ENCODE measurements at regions not wholly inside any gene's neighbourhood (a gene's known extent, or its start where the extent isn't known, plus 50 kb on each side); places are given as distances from the start of the nearest gene placed in this dataset.

- H4K20me1 ChIP-seq (ENCODE audit: insufficient read depth, low read length), result no peaks in the 10 kb centered on the region
These were observed 1239.2 kb downstream of the ROBO2 start for GRCh38 chr3:78279091-78279490.

DNA sequence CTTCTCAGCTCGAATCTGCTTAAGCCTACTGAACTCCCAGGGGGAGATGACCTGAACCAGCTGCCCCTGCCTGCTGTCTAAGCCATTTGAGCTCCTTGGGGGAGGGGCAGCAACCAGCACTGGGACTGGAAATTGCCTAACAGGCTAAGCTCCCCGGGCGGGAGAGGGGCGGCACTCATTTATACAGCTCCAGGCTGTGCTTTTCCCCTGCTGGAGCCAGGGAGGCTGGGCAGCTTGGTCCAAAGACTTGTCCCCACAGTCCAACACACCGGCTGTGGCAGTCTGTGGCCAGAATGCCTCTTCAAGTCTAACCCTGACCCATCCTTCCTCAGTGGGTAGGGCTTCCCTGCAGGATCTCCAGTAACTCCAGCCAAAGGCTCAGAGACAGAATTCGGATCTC lies 1241.5 kb downstream of the ROBO2 start:
- no peaks in the 10 kb centered on the region for H3K36me3 ChIP-seq (ENCODE audit: insufficient read depth, low read length)
- peaks cover 6% of the 10 kb centered on the region for H3K9me3 ChIP-seq (ENCODE audit: low read depth, low read length)
- H2AFZ ChIP-seq (ENCODE audit: low read length), result no peak overlapping the region
- H3K79me2 ChIP-seq (ENCODE audit: insufficient read depth, low read length), result no peaks in the 10 kb centered on the region
- no peaks in the 10 kb centered on the region for H3K27me3 ChIP-seq (ENCODE audit: insufficient read depth, low read length)
- no peak overlapping the region for H3K4me2 ChIP-seq (ENCODE audit: insufficient read depth, low read length)
- H4K20me1 ChIP-seq (ENCODE audit: insufficient read depth, low read length), result no peaks in the 10 kb centered on the region
- no peak overlapping the region for H3K4me3 ChIP-seq (ENCODE audit: insufficient read depth, low read length)
- no peak overlapping the region for H3K27ac ChIP-seq (ENCODE audit: low read depth, low read length)
- no peak for DNase-seq (ENCODE audit: insufficient read length, low spot score, missing footprints)
- TF ChIP-seq, protein P1, sequence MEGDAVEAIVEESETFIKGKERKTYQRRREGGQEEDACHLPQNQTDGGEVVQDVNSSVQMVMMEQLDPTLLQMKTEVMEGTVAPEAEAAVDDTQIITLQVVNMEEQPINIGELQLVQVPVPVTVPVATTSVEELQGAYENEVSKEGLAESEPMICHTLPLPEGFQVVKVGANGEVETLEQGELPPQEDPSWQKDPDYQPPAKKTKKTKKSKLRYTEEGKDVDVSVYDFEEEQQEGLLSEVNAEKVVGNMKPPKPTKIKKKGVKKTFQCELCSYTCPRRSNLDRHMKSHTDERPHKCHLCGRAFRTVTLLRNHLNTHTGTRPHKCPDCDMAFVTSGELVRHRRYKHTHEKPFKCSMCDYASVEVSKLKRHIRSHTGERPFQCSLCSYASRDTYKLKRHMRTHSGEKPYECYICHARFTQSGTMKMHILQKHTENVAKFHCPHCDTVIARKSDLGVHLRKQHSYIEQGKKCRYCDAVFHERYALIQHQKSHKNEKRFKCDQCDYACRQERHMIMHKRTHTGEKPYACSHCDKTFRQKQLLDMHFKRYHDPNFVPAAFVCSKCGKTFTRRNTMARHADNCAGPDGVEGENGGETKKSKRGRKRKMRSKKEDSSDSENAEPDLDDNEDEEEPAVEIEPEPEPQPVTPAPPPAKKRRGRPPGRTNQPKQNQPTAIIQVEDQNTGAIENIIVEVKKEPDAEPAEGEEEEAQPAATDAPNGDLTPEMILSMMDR (IDR thresholded peaks at IDR 0.05; ENCODE audit: extremely low read depth, low read depth, low read length), result no peak
- H3K4me1 ChIP-seq (ENCODE audit: insufficient read depth, low read length), result no peaks in the 10 kb centered on the region

More at GRCh38 chr3:78279091-78279490, 1239.2 kb downstream of the ROBO2 start:
- Histone ChIP-seq H3K4me2 (ENCODE audit: insufficient read depth, low read length) (no peak overlapping the region), H3K36me3 (ENCODE audit: insufficient read depth, low read length) (no peaks in the 10 kb centered on the region), H3K4me3 (ENCODE audit: insufficient read depth, low read length) (no peak overlapping the region), H3K27me3 (ENCODE audit: insufficient read depth, low read length) (no peaks in the 10 kb centered on the region), H2AFZ (ENCODE audit: low read length) (no peak overlapping the region), H3K9me3 (ENCODE audit: low read depth, low read length) (peaks cover 2% of the 10 kb centered on the region), H3K79me2 (ENCODE audit: insufficient read depth, low read length) (no peaks in the 10 kb centered on the region), H3K27ac (ENCODE audit: low read depth, low read length) (no peak overlapping the region), H3K4me1 (ENCODE audit: insufficient read depth, low read length) (no peaks in the 10 kb centered on the region)
- DNase-seq (ENCODE audit: insufficient read length, low spot score, missing footprints), result no peak
- TF ChIP-seq, protein P1 (IDR thresholded peaks at IDR 0.05; ENCODE audit: extremely low read depth, low read depth, low read length), result no peak

DNA sequence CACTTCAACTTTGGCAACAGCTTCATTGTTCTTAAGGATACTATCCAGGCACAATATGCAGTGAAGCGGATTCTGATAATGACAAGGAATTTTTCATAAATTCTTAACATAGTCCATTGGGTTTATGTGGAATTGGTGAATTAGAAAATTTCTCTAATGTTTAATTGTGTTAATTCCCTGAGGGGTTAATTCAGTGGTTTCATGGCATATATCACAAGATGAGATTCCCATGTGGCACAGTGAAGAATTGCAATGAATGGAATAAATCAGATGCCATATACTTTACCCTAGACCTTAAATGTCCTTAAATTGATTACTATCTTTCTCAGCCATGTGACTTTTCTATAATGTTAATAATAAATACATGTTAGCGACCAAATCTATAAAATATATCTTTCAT lies 1244.1 kb downstream of the ROBO2 start:
- H3K36me3 ChIP-seq (ENCODE audit: insufficient read depth, low read length), result no peaks in the 10 kb centered on the region
- H3K79me2 ChIP-seq (ENCODE audit: insufficient read depth, low read length), result no peaks in the 10 kb centered on the region
- peaks cover 6% of the 10 kb centered on the region for H3K9me3 ChIP-seq (ENCODE audit: low read depth, low read length)
- no peak overlapping the region for H3K4me3 ChIP-seq (ENCODE audit: insufficient read depth, low read length)
- H3K4me2 ChIP-seq (ENCODE audit: insufficient read depth, low read length), result no peak overlapping the region
- no peak for DNase-seq (ENCODE audit: insufficient read length, low spot score, missing footprints)
- H2AFZ ChIP-seq (ENCODE audit: low read length), result no peak overlapping the region
- H4K20me1 ChIP-seq (ENCODE audit: insufficient read depth, low read length), result no peaks in the 10 kb centered on the region
- no peaks in the 10 kb centered on the region for H3K27me3 ChIP-seq (ENCODE audit: insufficient read depth, low read length)
- H3K27ac ChIP-seq (ENCODE audit: low read depth, low read length), result no peak overlapping the region
- no peaks in the 10 kb centered on the region for H3K4me1 ChIP-seq (ENCODE audit: insufficient read depth, low read length)
- TF ChIP-seq, protein P1 (IDR thresholded peaks at IDR 0.05; ENCODE audit: extremely low read depth, low read depth, low read length), result no peak

GRCh38 chr3:78285032-78285728 lies 1245.3 kb downstream of the ROBO2 start:
- Histone ChIP-seq H3K79me2 (ENCODE audit: insufficient read depth, low read length) (no peaks in the 10 kb centered on the region), H4K20me1 (ENCODE audit: insufficient read depth, low read length) (no peaks in the 10 kb centered on the region), H3K4me3 (ENCODE audit: insufficient read depth, low read length) (no peak overlapping the region), H3K27me3 (ENCODE audit: insufficient read depth, low read length) (no peaks in the 10 kb centered on the region), H3K9me3 (ENCODE audit: low read depth, low read length) (peaks cover 6% of the 10 kb centered on the region), H3K4me2 (ENCODE audit: insufficient read depth, low read length) (no peak overlapping the region), H2AFZ (ENCODE audit: low read length) (no peak overlapping the region), H3K4me1 (ENCODE audit: insufficient read depth, low read length) (no peaks in the 10 kb centered on the region), H3K36me3 (ENCODE audit: insufficient read depth, low read length) (no peaks in the 10 kb centered on the region), H3K27ac (ENCODE audit: low read depth, low read length) (no peak overlapping the region)
- no peak for DNase-seq (ENCODE audit: insufficient read length, low spot score, missing footprints)
- TF ChIP-seq, protein P1 (IDR thresholded peaks at IDR 0.05; ENCODE audit: extremely low read depth, low read depth, low read length), result no peak

All from osteoblast (primary cell).